ENCODE measurements at regions not wholly inside any gene's neighbourhood (a gene's known extent, or its start where the extent isn't known, plus 50 kb on each side); places are given as distances from the start of the nearest gene placed in this dataset.
"Not testable (repeated sequence)": the region's sequence is repeated elsewhere in the genome, so short reads cannot be mapped to it uniquely, and the experiment has no call there.

DNA sequence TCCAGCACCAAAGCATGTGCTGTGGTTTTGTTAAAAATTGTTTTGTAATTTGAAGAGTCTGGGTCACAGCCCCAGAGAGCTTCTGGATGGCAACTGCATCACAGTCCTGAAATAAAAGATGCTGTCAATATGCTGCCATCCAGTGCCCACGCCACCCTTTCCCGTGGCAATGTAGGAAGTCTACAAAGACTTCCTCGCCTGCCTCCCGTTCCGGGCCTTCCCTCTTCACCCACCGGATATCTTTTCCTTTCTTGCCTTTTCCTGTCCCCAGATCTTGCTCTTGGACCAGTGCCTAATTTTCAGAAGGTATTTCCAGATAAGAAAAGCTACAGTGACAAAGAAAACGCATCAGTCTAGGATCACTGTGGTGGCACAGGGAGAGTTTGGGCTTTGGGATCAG lies 85.3 kb upstream of the RNU6-1 start:
- Mint-ChIP-seq H3K27me3 (no peaks in the 10 kb centered on the region), H3K9me3 (peaks cover 1 to 14% (median 5%) of the 10 kb centered on the region in 7 donors), H3K27ac (no peak overlapping the region), H3K4me1 (no peaks in the 10 kb centered on the region), H3K36me3 (peaks cover 0 to under 1% of the 10 kb centered on the region in 2 donors), H3K4me3 (no peak overlapping the region)
- no peak for DNase-seq
- ATAC-seq (ENCODE audit: low read depth in 2 of 2): no peak

DNA sequence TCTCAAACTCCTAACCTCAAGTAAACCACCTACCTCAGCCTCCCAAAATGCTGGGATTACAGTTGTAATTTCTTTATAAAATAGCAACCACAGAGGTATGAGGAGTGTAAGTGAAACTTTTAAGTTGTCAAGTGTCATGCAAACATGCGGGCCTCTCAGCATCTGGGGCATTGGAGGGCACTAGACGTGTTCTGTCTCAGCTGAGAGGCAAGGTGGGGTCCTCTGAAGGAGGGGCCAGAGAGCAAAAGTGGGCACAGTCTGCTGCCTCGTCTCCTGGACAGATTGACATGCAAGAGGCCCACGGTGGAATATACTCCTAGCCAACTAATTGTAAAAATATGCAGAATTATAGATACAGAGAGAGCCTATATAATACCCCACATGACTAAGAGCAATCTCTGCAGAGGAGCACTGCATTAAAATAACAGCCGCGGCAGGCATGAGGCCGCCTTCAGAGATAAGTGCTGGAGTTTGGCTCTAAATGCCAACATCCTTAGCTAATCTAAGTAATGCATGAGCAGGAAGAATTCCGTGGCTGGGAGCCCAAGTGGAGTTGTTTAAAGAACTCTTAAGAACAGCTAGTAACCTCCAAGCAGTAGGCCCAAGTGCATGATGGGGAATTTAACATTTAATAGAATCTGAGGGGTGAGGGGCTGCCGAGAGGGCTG lies 87.8 kb upstream of the RNU6-1 start:
- H3K27ac Mint-ChIP-seq: no peak overlapping the region
- H3K9me3 Mint-ChIP-seq: peaks cover 0 to 5% (median 3%) of the 10 kb centered on the region in 7 donors

DNA sequence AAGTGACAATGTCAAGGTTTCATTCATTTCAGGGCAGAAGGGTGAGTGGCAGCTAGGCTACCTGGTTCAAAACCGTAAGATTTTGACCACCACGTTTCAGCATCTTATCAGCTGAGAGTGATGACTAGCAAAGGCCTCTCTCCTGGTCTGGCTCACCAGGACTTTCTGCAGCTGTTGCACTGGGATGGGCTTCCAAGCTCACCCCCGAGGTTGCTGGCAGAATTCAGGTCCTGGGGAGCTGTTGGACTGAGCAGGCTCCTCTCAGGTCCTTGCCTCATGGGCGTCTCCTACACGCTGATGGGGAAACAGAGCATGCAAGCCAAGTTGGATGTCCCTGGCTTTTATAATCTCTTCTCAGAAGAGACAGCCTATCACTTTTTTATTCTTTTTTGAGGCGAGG lies 88.8 kb upstream of the RNU6-1 start:
- Mint-ChIP-seq H3K27me3 (peaks cover 0 to under 1% (median 0%) of the 10 kb centered on the region in 3 donors), H3K9me3 (peaks cover 0 to 5% (median 3%) of the 10 kb centered on the region in 7 donors)
- no peak for DNase-seq

More for the DNA sequence above, 87.8 kb upstream of the RNU6-1 start:
- no peak overlapping the region for H3K4me3 Mint-ChIP-seq
- DNase-seq: no peak
- H3K36me3 Mint-ChIP-seq: no peaks in the 10 kb centered on the region
- no peak for ATAC-seq (ENCODE audit: low read depth in 2 of 2)
- H3K27me3 Mint-ChIP-seq: no peaks in the 10 kb centered on the region
- H3K4me1 Mint-ChIP-seq: no peaks in the 10 kb centered on the region

DNA sequence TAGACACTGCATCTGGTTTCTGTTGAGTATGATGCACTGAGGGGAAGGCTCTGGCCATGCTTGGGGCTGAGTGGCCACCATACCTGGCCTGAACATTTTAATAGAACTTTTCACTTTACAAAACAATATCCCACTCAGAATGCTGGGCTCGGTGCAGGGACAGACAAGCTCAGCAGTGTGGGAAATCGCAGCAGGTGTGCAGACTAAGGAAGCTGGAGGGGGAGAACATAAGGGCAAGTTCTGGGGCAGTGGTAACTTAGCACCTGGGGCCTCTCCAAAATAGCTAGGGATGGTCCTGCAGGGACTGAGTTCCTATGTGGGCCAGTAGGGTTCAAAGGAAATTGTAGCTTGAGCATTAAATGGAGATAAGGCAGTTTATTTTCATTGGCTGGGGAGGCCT lies 90.9 kb upstream of the RNU6-1 start:
- H3K9me3 Mint-ChIP-seq: peaks cover 0 to 3% (median 0%) of the 10 kb centered on the region in 7 donors
- no peaks in the 10 kb centered on the region for H3K36me3 Mint-ChIP-seq
- peaks cover 0 to 10% (median 0%) of the 10 kb centered on the region in 3 donors for H3K27me3 Mint-ChIP-seq
- H3K4me1 Mint-ChIP-seq: peaks cover 3 to 8% (median 5%) of the 10 kb centered on the region in 3 donors
- no peak overlapping the region for H3K4me3 Mint-ChIP-seq
- H3K27ac Mint-ChIP-seq: no peak overlapping the region
- DNase-seq (no peak), ATAC-seq (ENCODE audit: low read depth in 2 of 2) (no peak)

More for the DNA sequence above, 88.8 kb upstream of the RNU6-1 start:
- no peak overlapping the region for H3K4me3 Mint-ChIP-seq
- no peak for ATAC-seq (ENCODE audit: low read depth in 2 of 2)
- no peak overlapping the region for H3K27ac Mint-ChIP-seq
- H3K36me3 Mint-ChIP-seq: no peaks in the 10 kb centered on the region
- H3K4me1 Mint-ChIP-seq: no peaks in the 10 kb centered on the region

DNA sequence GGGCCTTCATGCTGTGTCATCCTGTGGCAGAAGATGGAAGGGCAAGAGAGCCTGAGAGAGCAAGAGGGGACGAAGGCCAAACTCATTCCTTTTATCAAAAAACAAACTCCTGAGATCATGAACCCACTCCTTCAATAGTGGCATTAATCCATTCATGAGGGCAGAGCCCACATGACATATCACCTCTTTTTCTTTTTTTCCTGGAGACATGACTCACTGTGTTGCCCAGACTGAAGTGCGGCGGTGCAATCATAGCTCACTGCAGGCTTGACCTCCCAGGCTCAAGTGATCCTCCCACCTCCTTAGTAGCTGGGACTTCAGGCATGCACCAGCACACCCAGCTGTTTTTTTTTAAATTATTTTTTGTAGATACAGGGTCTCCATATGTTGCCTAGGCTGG lies 92.0 kb upstream of the RNU6-1 start:
- no peaks in the 10 kb centered on the region for H3K36me3 Mint-ChIP-seq
- DNase-seq (no peak), ATAC-seq (ENCODE audit: low read depth in 2 of 2) (no peak)
- peaks cover 0 to 3% (median 0%) of the 10 kb centered on the region in 7 donors for H3K9me3 Mint-ChIP-seq
- peaks cover 0 to 10% (median 0%) of the 10 kb centered on the region in 3 donors for H3K27me3 Mint-ChIP-seq
- H3K4me1 Mint-ChIP-seq: peaks cover 3 to 8% (median 5%) of the 10 kb centered on the region in 3 donors
- H3K4me3 Mint-ChIP-seq: no peak overlapping the region
- H3K27ac Mint-ChIP-seq: no peak overlapping the region

DNA sequence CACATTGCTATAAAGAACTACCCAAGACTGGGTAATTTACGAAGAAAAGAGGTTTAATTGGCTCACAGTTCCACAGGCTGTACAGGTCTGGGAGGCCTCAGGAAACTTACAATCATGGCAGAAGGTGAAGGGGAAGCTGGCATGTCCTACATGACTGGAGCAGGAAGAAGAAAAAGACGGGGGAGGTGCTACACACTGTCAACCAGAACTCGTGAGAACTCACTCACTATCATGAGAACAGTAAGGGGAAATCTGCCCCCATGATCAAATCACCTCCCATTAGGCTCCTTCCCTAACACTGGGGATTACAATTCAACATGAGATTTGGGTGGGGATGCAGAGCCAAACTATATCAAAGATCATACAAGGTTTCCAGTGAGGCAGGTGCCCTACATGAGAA lies 94.3 kb upstream of the RNU6-1 start:
- H3K27me3 Mint-ChIP-seq; H3K4me3 Mint-ChIP-seq; DNase-seq; H3K27ac Mint-ChIP-seq; ATAC-seq (ENCODE audit: low read depth in 2 of 2); H3K9me3 Mint-ChIP-seq; H3K36me3 Mint-ChIP-seq: not testable (repeated sequence)
- H3K4me1 Mint-ChIP-seq: peaks cover 11 to 17% (median 14%) of the 10 kb centered on the region in 3 donors

DNA sequence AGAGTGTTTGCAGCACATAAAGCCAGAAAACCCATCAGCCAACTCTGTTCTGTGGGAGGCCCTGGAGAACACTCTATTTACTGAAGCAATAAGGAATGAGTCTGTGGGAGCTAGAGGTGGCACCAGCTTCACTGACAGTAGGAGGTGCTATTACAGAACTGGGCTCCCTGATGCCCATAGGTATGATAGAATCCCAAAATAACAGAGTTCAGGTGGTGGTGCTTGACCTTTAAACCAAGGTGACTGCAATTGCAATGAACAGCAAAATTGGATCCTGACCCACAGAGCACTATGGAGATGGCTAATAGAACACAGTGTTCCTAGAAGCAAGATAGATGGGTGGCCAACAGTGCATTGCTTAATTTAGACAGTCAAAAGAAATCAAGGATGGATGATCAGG lies 95.4 kb upstream of the RNU6-1 start:
- Mint-ChIP-seq H3K4me3 (no peak overlapping the region), H3K4me1 (peaks cover 11 to 17% (median 14%) of the 10 kb centered on the region in 3 donors), H3K27ac (no peak overlapping the region), H3K36me3 (no peaks in the 10 kb centered on the region), H3K9me3 (peaks cover 0 to 2% (median 0%) of the 10 kb centered on the region in 7 donors), H3K27me3 (peaks cover 0 to 10% (median 0%) of the 10 kb centered on the region in 3 donors)
- no peak for ATAC-seq (ENCODE audit: low read depth in 2 of 2)
- no peak for DNase-seq

DNA sequence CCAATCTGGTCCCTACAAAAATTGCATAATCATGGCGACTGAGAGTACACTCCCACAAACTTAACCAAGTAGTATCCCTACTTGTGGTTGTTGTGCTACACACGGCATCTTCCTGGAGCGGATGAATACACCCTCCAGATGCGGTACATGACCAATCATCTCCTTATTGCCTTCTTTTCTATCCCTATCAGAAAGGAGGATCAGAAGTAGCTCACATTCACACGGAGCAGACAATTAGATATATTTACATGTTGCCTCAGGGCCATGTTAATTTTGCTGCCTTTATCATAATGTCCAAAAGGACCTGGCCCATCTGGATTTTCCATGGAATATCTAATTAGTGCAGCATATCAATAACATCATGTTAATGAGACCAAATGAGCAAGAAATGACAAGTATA lies 96.4 kb upstream of the RNU6-1 start:
- H3K4me1 Mint-ChIP-seq: peaks cover 11 to 17% (median 14%) of the 10 kb centered on the region in 3 donors
- no peaks in the 10 kb centered on the region for H3K36me3 Mint-ChIP-seq
- H3K9me3 Mint-ChIP-seq: peaks cover 0 to 2% (median 0%) of the 10 kb centered on the region in 7 donors
- DNase-seq (no peak), ATAC-seq (ENCODE audit: low read depth in 2 of 2) (no peak)
- H3K4me3 Mint-ChIP-seq: no peak overlapping the region
- no peak overlapping the region for H3K27ac Mint-ChIP-seq
- H3K27me3 Mint-ChIP-seq: peaks cover 0 to 10% (median 0%) of the 10 kb centered on the region in 3 donors

DNA sequence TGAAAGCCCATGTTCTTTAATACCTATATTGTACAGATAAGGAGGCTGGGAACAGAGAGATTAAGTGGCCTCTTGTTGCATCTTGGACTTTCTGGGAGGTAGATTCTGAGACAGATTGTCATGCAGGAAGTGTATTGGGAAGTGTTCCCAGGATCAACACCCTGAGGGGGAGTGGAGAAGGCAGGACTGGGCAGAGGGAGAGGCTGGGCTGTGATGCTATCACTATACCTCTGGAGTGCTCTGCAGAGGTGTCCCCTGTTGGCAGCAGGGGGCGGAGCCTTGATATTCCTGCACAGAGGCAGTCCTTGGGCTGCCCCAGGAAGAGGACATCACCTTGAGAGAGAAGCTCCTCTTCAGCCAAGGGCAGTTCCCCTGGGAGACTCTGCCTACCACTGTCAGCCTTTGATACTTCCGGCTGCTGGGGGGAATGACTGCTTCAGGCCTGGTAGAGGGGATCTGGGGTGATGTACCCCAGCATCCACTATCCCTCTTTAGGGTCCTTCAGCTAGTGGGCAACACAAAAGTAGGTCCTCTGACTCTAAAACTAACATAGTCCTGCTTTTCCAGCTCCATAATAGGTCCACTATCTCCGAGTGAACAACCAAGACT lies 97.4 kb upstream of the RNU6-1 start:
- Mint-ChIP-seq H3K36me3 (no peaks in the 10 kb centered on the region), H3K4me3 (no peak overlapping the region), H3K9me3 (peaks cover 0 to 2% (median 0%) of the 10 kb centered on the region in 7 donors), H3K4me1 (peaks cover 11 to 17% (median 14%) of the 10 kb centered on the region in 3 donors), H3K27ac (no peak overlapping the region), H3K27me3 (peaks cover 0 to 10% (median 0%) of the 10 kb centered on the region in 3 donors)
- DNase-seq: no peak
- no peak for ATAC-seq (ENCODE audit: low read depth in 2 of 2)

DNA sequence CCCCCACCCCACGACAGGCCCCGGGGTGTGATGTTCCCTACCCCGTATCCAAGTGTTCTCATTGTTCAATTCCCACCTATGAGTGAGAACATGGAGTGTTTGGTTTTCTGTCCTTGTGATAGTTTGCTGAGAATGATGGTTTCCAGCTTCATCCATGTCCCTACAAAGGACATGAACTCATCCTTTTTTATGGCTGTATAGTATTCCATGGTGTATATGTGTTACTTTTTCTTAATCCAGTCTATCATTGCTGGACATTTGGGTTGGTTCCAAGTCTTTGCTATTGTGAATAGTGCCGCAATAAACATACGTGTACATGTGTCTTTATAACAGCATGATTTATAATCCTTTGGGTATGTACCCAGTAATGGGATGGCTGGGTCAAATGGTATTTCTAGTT lies 99.3 kb upstream of the RNU6-1 start:
- H3K4me1 Mint-ChIP-seq: peaks cover 7 to 13% (median 10%) of the 10 kb centered on the region in 3 donors
- H3K27ac Mint-ChIP-seq; H3K27me3 Mint-ChIP-seq; H3K4me3 Mint-ChIP-seq; H3K9me3 Mint-ChIP-seq; DNase-seq; H3K36me3 Mint-ChIP-seq; ATAC-seq (ENCODE audit: low read depth in 2 of 2): not testable (repeated sequence)

DNA sequence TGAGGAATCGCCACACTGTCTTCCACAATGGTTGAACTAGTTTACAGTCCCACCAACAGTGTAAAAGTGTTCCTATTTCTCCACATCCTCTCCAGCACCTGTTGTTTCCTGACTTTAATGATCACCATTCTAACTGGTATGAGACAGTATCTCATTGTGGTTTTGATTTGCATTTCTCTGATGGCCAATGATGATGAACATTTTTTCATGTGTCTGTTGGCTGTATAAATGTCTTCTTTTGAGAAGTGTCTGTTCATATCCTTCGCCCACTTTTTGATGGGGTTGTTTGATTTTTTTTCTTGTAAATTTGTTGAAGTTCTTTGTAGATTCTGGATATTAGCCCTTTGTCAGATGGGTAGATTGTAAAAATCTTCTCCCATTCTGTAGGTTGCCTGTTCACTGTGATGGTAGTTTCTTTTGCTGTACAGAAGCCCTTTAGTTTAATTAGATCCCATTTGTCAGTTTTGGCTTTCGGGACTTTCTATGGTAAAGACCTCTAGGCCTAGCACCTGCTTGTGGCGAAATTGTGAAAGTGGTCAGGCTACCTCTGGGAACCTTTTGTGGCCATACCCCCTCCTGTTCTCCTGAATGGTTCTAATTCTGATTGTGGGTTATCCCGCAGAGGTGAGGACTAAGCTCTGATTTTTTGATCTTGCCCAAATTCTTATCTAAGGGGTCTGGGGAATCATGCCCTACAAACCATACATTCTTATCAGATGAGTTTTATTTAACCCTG lies 99.9 kb upstream of the RNU6-1 start:
- not testable (repeated sequence) for DNase-seq; H3K4me1 Mint-ChIP-seq; H3K36me3 Mint-ChIP-seq; ATAC-seq (ENCODE audit: low read depth in 2 of 2); H3K27me3 Mint-ChIP-seq; H3K9me3 Mint-ChIP-seq
- H3K27ac Mint-ChIP-seq: peak overlapping the region in 1 of 6 donors; percentile 28
- peak overlapping the region in 1 of 8 donors; percentile 1 for H3K4me3 Mint-ChIP-seq

DNA sequence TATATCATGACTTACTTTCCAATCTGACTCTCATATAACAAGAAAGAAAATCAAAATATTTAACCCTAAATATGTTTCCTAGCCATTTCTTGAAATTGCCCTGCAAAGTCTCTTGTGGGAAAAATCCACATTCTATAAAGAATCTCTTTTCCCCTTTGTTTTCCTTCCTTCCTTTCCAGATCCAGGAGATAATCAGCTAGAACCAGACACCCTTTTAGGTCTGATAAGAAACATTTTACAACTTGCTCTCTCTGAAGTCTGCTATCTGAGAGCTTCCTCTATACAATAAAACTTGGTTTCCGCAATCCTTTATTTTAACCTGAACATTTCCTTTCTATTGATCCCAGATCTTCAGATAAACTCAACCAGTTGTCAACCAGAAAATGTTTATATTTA lies 100.5 kb upstream of the RNU6-1 start:
- Mint-ChIP-seq H3K36me3 (no peaks in the 10 kb centered on the region), H3K4me1 (peaks cover 7 to 10% (median 8%) of the 10 kb centered on the region in 3 donors), H3K27ac (no peak overlapping the region), H3K4me3 (no peak overlapping the region), H3K27me3 (no peaks in the 10 kb centered on the region), H3K9me3 (peaks cover 0 to 2% (median 0%) of the 10 kb centered on the region in 7 donors)
- DNase-seq (no peak), ATAC-seq (ENCODE audit: low read depth in 2 of 2) (no peak)

DNA sequence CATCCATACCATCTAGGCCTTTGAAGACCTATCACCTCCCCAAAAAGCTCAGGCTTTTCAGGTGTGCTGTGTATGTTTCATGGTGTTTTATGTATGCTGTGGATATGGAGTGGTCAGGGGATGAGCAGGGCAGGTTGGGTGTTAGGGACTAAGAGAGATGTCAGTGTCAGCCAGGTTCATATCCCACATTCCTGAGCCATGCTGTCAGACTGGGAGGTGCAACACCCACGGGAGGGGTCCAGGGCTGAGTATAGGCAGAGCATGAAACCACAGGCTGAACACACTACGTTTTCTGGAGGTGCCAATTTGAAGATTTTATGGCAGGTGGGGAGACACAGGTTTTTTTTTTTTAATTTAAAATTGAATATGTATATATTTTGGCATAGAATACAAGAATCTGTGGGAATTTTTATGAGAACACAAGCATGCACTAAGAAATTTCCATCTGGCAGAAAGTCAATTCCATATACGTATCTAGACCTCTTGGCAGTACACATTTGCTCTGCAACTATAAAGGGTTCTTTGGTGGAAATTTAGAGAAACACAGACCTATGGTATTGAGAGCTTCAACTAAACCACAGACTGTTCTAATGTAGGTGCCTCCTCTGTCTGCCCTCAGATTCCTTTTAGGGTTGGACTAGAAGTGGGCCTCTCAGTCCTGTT lies 101.9 kb upstream of the RNU6-1 start:
- peaks cover 15 to 21% (median 17%) of the 10 kb centered on the region in 3 donors for H3K4me1 Mint-ChIP-seq
- ATAC-seq (ENCODE audit: low read depth in 2 of 2) (no peak), DNase-seq (no peak)
- H3K27ac Mint-ChIP-seq: no peak overlapping the region
- peaks cover 0 to 2% (median 0%) of the 10 kb centered on the region in 7 donors for H3K9me3 Mint-ChIP-seq
- H3K4me3 Mint-ChIP-seq: no peak overlapping the region
- H3K27me3 Mint-ChIP-seq: no peaks in the 10 kb centered on the region
- H3K36me3 Mint-ChIP-seq: no peaks in the 10 kb centered on the region

Measured in naive B cell (primary cell).